ENCODE measurements at regions not wholly inside any gene's neighbourhood (a gene's known extent, or its start where the extent isn't known, plus 50 kb on each side); places are given as distances from the start of the nearest gene placed in this dataset.
"Not testable (repeated sequence)": the region's sequence is repeated elsewhere in the genome, so short reads cannot be mapped to it uniquely, and the experiment has no call there.

GRCh38 chr17:71845337-71845736 is 275.5 kb upstream of the SOX9 start:
- no peak overlapping the region for H3K4me3 Mint-ChIP-seq
- H3K36me3 Mint-ChIP-seq (ENCODE audit: low read depth) = no peaks in the 10 kb centered on the region
- no peaks in the 10 kb centered on the region for H3K4me1 Mint-ChIP-seq (ENCODE audit: low read depth)
- no peak overlapping the region for H3K27ac Mint-ChIP-seq
- H3K9me3 Mint-ChIP-seq = peaks cover 20% of the 10 kb centered on the region
- H3K27me3 Mint-ChIP-seq = no peaks in the 10 kb centered on the region
- intact Hi-C loops (cut with micrococcal nuclease) = no loop called here

- Mint-ChIP-seq H3K4me3 (no peak overlapping the region), H3K9me3 (peaks cover 20% of the 10 kb centered on the region), H3K27me3 (no peaks in the 10 kb centered on the region), H3K27ac (no peak overlapping the region), H3K4me1 (ENCODE audit: low read depth) (no peaks in the 10 kb centered on the region), H3K36me3 (ENCODE audit: low read depth) (no peaks in the 10 kb centered on the region)
- intact Hi-C loops (cut with micrococcal nuclease) = no loop called here
Observed at GRCh38 chr17:71846561-71847110, 274.2 kb upstream of the SOX9 start.

GRCh38 chr17:71849783-71850768 is 270.7 kb upstream of the SOX9 start:
- Mint-ChIP-seq H3K4me1 (ENCODE audit: low read depth) (no peaks in the 10 kb centered on the region), H3K36me3 (ENCODE audit: low read depth) (no peaks in the 10 kb centered on the region), H3K9me3 (peaks cover 8% of the 10 kb centered on the region), H3K4me3 (no peak overlapping the region), H3K27ac (no peak overlapping the region), H3K27me3 (no peaks in the 10 kb centered on the region)
- intact Hi-C loops (cut with micrococcal nuclease) = no loop called here

- Mint-ChIP-seq H3K4me1 (ENCODE audit: low read depth) (no peaks in the 10 kb centered on the region), H3K27me3 (no peaks in the 10 kb centered on the region), H3K9me3 (peaks cover under 1% of the 10 kb centered on the region), H3K27ac (no peak overlapping the region), H3K36me3 (ENCODE audit: low read depth) (no peaks in the 10 kb centered on the region), H3K4me3 (no peak overlapping the region)
- intact Hi-C loops (cut with micrococcal nuclease) = no loop called here
Observed at GRCh38 chr17:71850812-71851211, 270.0 kb upstream of the SOX9 start.

- Mint-ChIP-seq H3K27me3 (no peaks in the 10 kb centered on the region), H3K36me3 (ENCODE audit: low read depth) (no peaks in the 10 kb centered on the region), H3K27ac (no peak overlapping the region), H3K9me3 (no peaks in the 10 kb centered on the region), H3K4me3 (no peak overlapping the region), H3K4me1 (ENCODE audit: low read depth) (no peaks in the 10 kb centered on the region)
- intact Hi-C loops (cut with micrococcal nuclease) = no loop called here
Observed at GRCh38 chr17:71855010-71855409, 265.8 kb upstream of the SOX9 start.

- intact Hi-C loops (cut with micrococcal nuclease) = no loop called here
- Mint-ChIP-seq H3K27me3 (no peaks in the 10 kb centered on the region), H3K4me1 (ENCODE audit: low read depth) (no peaks in the 10 kb centered on the region), H3K9me3 (no peaks in the 10 kb centered on the region), H3K4me3 (no peak overlapping the region), H3K27ac (no peak overlapping the region), H3K36me3 (ENCODE audit: low read depth) (no peaks in the 10 kb centered on the region)
Observed at GRCh38 chr17:71864755-71865154, 256.1 kb upstream of the SOX9 start.

GRCh38 chr17:71866095-71866494 is 254.7 kb upstream of the SOX9 start:
- H3K27me3 Mint-ChIP-seq = no peaks in the 10 kb centered on the region
- intact Hi-C loops (cut with micrococcal nuclease) = no loop called here
- no peak overlapping the region for H3K27ac Mint-ChIP-seq
- no peaks in the 10 kb centered on the region for H3K36me3 Mint-ChIP-seq (ENCODE audit: low read depth)
- H3K4me3 Mint-ChIP-seq = no peak overlapping the region
- no peaks in the 10 kb centered on the region for H3K9me3 Mint-ChIP-seq
- H3K4me1 Mint-ChIP-seq (ENCODE audit: low read depth) = no peaks in the 10 kb centered on the region

- Mint-ChIP-seq H3K27ac (no peak overlapping the region), H3K27me3 (no peaks in the 10 kb centered on the region), H3K4me3 (no peak overlapping the region), H3K36me3 (ENCODE audit: low read depth) (no peaks in the 10 kb centered on the region), H3K4me1 (ENCODE audit: low read depth) (no peaks in the 10 kb centered on the region), H3K9me3 (no peaks in the 10 kb centered on the region)
- intact Hi-C loops (cut with micrococcal nuclease) = no loop called here
Observed at GRCh38 chr17:71869293-71869692, 251.5 kb upstream of the SOX9 start.

GRCh38 chr17:71869841-71870545 is 250.8 kb upstream of the SOX9 start:
- peaks cover 3% of the 10 kb centered on the region for H3K9me3 Mint-ChIP-seq
- H3K36me3 Mint-ChIP-seq (ENCODE audit: low read depth) = no peaks in the 10 kb centered on the region
- H3K27me3 Mint-ChIP-seq = no peaks in the 10 kb centered on the region
- intact Hi-C loops (cut with micrococcal nuclease) = no loop called here
- no peak overlapping the region for H3K27ac Mint-ChIP-seq
- H3K4me3 Mint-ChIP-seq = no peak overlapping the region
- H3K4me1 Mint-ChIP-seq (ENCODE audit: low read depth) = no peaks in the 10 kb centered on the region

GRCh38 chr17:71870546-71870862 is 250.3 kb upstream of the SOX9 start:
- Mint-ChIP-seq H3K4me1 (ENCODE audit: low read depth) (no peaks in the 10 kb centered on the region), H3K27me3 (no peaks in the 10 kb centered on the region), H3K27ac (no peak overlapping the region), H3K4me3 (no peak overlapping the region), H3K36me3 (ENCODE audit: low read depth) (no peaks in the 10 kb centered on the region), H3K9me3 (peaks cover 6% of the 10 kb centered on the region)
- intact Hi-C loops (cut with micrococcal nuclease) = no loop called here

- Mint-ChIP-seq H3K9me3 (peaks cover 20% of the 10 kb centered on the region), H3K27me3 (no peaks in the 10 kb centered on the region), H3K4me3 (no peak overlapping the region), H3K4me1 (ENCODE audit: low read depth) (no peaks in the 10 kb centered on the region), H3K36me3 (ENCODE audit: low read depth) (no peaks in the 10 kb centered on the region), H3K27ac (no peak overlapping the region)
- intact Hi-C loops (cut with micrococcal nuclease) = no loop called here
Observed at GRCh38 chr17:71872843-71873485, 247.9 kb upstream of the SOX9 start.

GRCh38 chr17:71874773-71875172 is 246.0 kb upstream of the SOX9 start:
- H3K4me3 Mint-ChIP-seq; H3K27me3 Mint-ChIP-seq; H3K4me1 Mint-ChIP-seq (ENCODE audit: low read depth); H3K36me3 Mint-ChIP-seq (ENCODE audit: low read depth); H3K27ac Mint-ChIP-seq; intact Hi-C loops (cut with micrococcal nuclease): not testable (repeated sequence)
- peaks cover 20% of the 10 kb centered on the region for H3K9me3 Mint-ChIP-seq

- Mint-ChIP-seq H3K4me1 (ENCODE audit: low read depth) (no peaks in the 10 kb centered on the region), H3K36me3 (ENCODE audit: low read depth) (no peaks in the 10 kb centered on the region), H3K4me3 (no peak overlapping the region), H3K27ac (no peak overlapping the region), H3K9me3 (peaks cover 34% of the 10 kb centered on the region), H3K27me3 (no peaks in the 10 kb centered on the region)
- intact Hi-C loops (cut with micrococcal nuclease) = no loop called here
Observed at GRCh38 chr17:71878271-71878670, 242.5 kb upstream of the SOX9 start.

GRCh38 chr17:71878998-71879397 is 241.8 kb upstream of the SOX9 start:
- H3K9me3 Mint-ChIP-seq = peaks cover 35% of the 10 kb centered on the region
- no peaks in the 10 kb centered on the region for H3K4me1 Mint-ChIP-seq (ENCODE audit: low read depth)
- no peak overlapping the region for H3K27ac Mint-ChIP-seq
- no peaks in the 10 kb centered on the region for H3K36me3 Mint-ChIP-seq (ENCODE audit: low read depth)
- no peak overlapping the region for H3K4me3 Mint-ChIP-seq
- intact Hi-C loops (cut with micrococcal nuclease) = no loop called here
- H3K27me3 Mint-ChIP-seq = no peaks in the 10 kb centered on the region

Data from dendritic cell treated with granulocyte-macrophage colony-stimulating factor and Interleukin-4, amounts not matched to agents 40 ng/mL and 50 ng/mL, for 4 days (primary cell).